Common myeloid progenitor, CD34-positive (primary cell): ENCODE measurements at regions not wholly inside any gene's neighbourhood (a gene's known extent, or its start where the extent isn't known, plus 50 kb on each side); places are given as distances from the start of the nearest gene placed in this dataset.

Experiments used
- CTCF ChIA-PET: fragments of 350-600 bp; sonication (Branson Sonifier 250); formaldehyde crosslinking; loops from one replicate; lab custom pipeline; 2021; ENCODE audit warnings: antibody characterized with exemption; lab: Charles Lee
- POLR2A ChIA-PET: fragments of 350-600 bp; sonication (Branson Sonifier 250); formaldehyde crosslinking; loops from one replicate; lab custom pipeline; 2021; ENCODE audit warnings: antibody characterized with exemption; lab: Charles Lee
- DNase-seq, 3 donors: peaks; one replicate each; pipeline versions ENCODE4 v3.0.0 to v3.0.0-alpha.2; 2013
- H3K27ac ChIP-seq, 2 experiments: 1 replicate in 1 of 2; 2 replicates in 1 of 2; pipeline ENCODE4 v1.7.0; 2013; ENCODE audit warnings: inconsistent platforms in 2 of 2, low read length in 2 of 2, mild to moderate bottlenecking in 2 of 2, low read depth in 1 of 2, moderate library complexity in 1 of 2; ENCODE audit not compliant: severe bottlenecking in 2 of 2, insufficient read depth in 1 of 2, poor library complexity in 1 of 2
- H3K27me3 ChIP-seq, 5 experiments: replicated peaks in 2 of 5; 1 replicate in 3 of 5; 2 replicates in 2 of 5; pipeline versions ENCODE4 v1.6.1 to v1.7.0; 2013; ENCODE audit warnings: low read length in 4 of 5, mild to moderate bottlenecking in 2 of 5, moderate library complexity in 2 of 5, inconsistent platforms in 1 of 5; ENCODE audit not compliant: insufficient read depth in 5 of 5, control insufficient read depth in 4 of 5
- H3K36me3 ChIP-seq, 4 experiments: 1 replicate in 2 of 4; 2 replicates in 2 of 4; pipeline versions ENCODE4 v1.6.1 to v1.7.0; 2013; ENCODE audit warnings: low read length in 3 of 4, control low read depth in 1 of 4, mild to moderate bottlenecking in 1 of 4; ENCODE audit not compliant: control insufficient read depth in 4 of 4, insufficient read depth in 4 of 4
- H3K4me1 ChIP-seq, 4 experiments: 1 replicate in 3 of 4; 2 replicates in 1 of 4; pipeline versions ENCODE4 v1.6.1 to v1.7.1; 2013; ENCODE audit warnings: low read length in 3 of 4, mild to moderate bottlenecking in 3 of 4, control low read depth in 1 of 4, inconsistent platforms in 1 of 4, moderate library complexity in 1 of 4; ENCODE audit not compliant: control insufficient read depth in 4 of 4, insufficient read depth in 4 of 4; ENCODE audit errors: control extremely low read depth in 1 of 4
- H3K4me3 ChIP-seq, 7 experiments: 1 replicate in 4 of 7; 2 replicates in 3 of 7; pipeline versions ENCODE4 v1.5.1 to v1.7.0; 2013; ENCODE audit warnings: mild to moderate bottlenecking in 7 of 7, low read length in 6 of 7, moderate library complexity in 6 of 7, inconsistent platforms in 2 of 7, low read depth in 2 of 7, control low read depth in 1 of 7; ENCODE audit not compliant: insufficient read depth in 4 of 7, control insufficient read depth in 1 of 7; ENCODE audit errors: extremely low read depth in 1 of 7
- H3K9me3 ChIP-seq, 5 experiments: 1 replicate in 4 of 5; 2 replicates in 1 of 5; pipeline versions ENCODE4 v1.6.1 to v1.7.1; 2013; ENCODE audit warnings: low read length in 4 of 5, mild to moderate bottlenecking in 2 of 5, inconsistent platforms in 1 of 5, low read depth in 1 of 5, moderate library complexity in 1 of 5; ENCODE audit not compliant: control insufficient read depth in 4 of 5, insufficient read depth in 2 of 5; ENCODE audit errors: control extremely low read depth in 1 of 5
- WGBS: methylation state at CpG from one replicate; pipeline ENCODE4 v1.1.5; 2013; ENCODE audit not compliant: insufficient coverage; 5-methylcytosine and 5-hydroxymethylcytosine counted together

- H3K27me3 ChIP-seq, result peaks cover 0 to 4% (median 0%) of the 10 kb centered on the region in 5 experiments
- DNase-seq, result no peak
- no peaks in the 10 kb centered on the region for H3K4me1 ChIP-seq
- CTCF ChIA-PET, result no interaction called here
- H3K9me3 ChIP-seq, result peaks cover 0 to 3% (median 0%) of the 10 kb centered on the region in 5 experiments
- no peak overlapping the region for H3K4me3 ChIP-seq
- H3K27ac ChIP-seq, result no peak overlapping the region
- 92% methylated on average over 27 of the region's 31 CpGs for WGBS
- POLR2A ChIA-PET, result no interaction called here
- no peaks in the 10 kb centered on the region for H3K36me3 ChIP-seq
These were observed 569.3 kb downstream of the BRD1 start for GRCh38 chr22:49258107-49259010.

- Histone ChIP-seq H3K9me3 (peaks cover 0 to 3% (median 0%) of the 10 kb centered on the region in 5 experiments), H3K4me3 (no peak overlapping the region), H3K4me1 (no peaks in the 10 kb centered on the region), H3K27ac (no peak overlapping the region), H3K36me3 (no peaks in the 10 kb centered on the region), H3K27me3 (peaks cover 0 to 4% (median 0%) of the 10 kb centered on the region in 5 experiments)
- ChIA-PET POLR2A (no interaction called here), CTCF (no interaction called here)
- 100% methylated on average over 10 of the region's 13 CpGs for WGBS
- no peak for DNase-seq
These were observed 570.1 kb downstream of the BRD1 start for GRCh38 chr22:49257551-49257961.

DNA sequence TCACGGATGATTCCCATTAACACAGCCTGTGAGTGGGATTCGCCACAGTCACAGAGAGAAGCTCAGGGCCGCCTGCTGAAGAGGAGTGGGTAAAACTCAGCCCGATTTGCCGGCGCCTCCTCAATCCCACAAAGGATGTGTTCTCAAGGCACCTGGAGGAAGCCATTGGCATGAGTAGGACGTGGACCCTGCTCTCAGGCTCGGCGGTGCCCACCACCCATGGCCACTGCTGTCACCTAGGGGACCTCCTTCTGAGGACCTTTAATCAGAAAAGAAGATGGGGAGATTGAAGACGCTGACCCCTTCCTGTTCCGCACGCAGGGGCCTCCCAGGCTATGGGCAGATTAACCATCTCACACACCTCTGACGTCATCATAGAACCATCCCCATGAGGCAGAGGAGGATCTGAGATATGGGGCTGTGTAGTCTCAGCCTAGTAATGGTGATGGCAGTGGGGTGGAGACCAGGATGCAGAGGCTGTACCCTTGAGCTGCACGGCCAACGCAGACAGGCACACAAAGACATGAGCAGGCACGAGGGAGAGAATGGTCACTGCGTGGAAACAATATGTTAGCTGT, 571.8 kb downstream of the BRD1 start:
- WGBS, result 75% methylated on average over 11 of the region's 17 CpGs
- Histone ChIP-seq H3K4me1 (no peaks in the 10 kb centered on the region), H3K36me3 (no peaks in the 10 kb centered on the region), H3K27ac (no peak overlapping the region), H3K27me3 (peaks cover 0 to 6% (median 2%) of the 10 kb centered on the region in 5 experiments), H3K9me3 (peaks cover 0 to 6% (median 0%) of the 10 kb centered on the region in 5 experiments), H3K4me3 (no peak overlapping the region)
- DNase-seq, result no peak
- POLR2A ChIA-PET, result no interaction called here
- CTCF ChIA-PET, result no interaction called here

GRCh38 chr22:49255154-49255553, 572.5 kb downstream of the BRD1 start:
- DNase-seq, result no peak
- WGBS, result 92% methylated on average over 5 of the region's 11 CpGs
- no peak overlapping the region for H3K27ac ChIP-seq
- H3K36me3 ChIP-seq, result no peaks in the 10 kb centered on the region
- ChIA-PET CTCF (no interaction called here), POLR2A (no interaction called here)
- no peak overlapping the region for H3K4me3 ChIP-seq
- H3K4me1 ChIP-seq, result no peaks in the 10 kb centered on the region
- peaks cover 0 to 6% (median 0%) of the 10 kb centered on the region in 5 experiments for H3K9me3 ChIP-seq
- H3K27me3 ChIP-seq, result peaks cover 0 to 6% (median 2%) of the 10 kb centered on the region in 5 experiments

DNA sequence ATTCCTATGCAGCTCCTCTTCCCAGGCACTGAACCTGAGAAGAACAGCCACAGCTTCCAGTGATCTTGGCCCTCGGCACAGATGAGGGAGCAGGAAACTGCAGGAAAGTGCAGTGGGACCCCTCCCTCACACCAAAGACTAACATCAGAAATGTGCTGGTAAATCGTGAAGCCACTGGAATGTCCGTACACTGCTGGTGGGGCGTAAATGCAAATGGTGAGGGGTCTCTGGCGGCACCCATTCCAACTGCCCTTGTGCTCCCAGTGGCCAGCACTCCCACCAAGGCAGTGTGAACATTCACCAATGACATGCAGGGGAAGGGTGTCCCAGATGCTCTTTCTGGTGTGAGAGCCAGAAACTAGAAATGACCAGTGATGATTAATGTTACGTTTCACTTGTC, 574.0 kb downstream of the BRD1 start:
- Histone ChIP-seq H3K4me3 (no peak overlapping the region), H3K4me1 (no peaks in the 10 kb centered on the region), H3K9me3 (peaks cover 0 to 6% (median 0%) of the 10 kb centered on the region in 5 experiments), H3K27ac (no peak overlapping the region), H3K36me3 (no peaks in the 10 kb centered on the region), H3K27me3 (peaks cover 0 to 6% (median 2%) of the 10 kb centered on the region in 5 experiments)
- ChIA-PET CTCF (no interaction called here), POLR2A (no interaction called here)
- no peak for DNase-seq
- 90% methylated on average over 6 of the region's 6 CpGs for WGBS

- DNase-seq, result no peak
- 80% methylated on average over 6 of the region's 6 CpGs for WGBS
- CTCF ChIA-PET, result no interaction called here
These were observed 576.3 kb downstream of the BRD1 start for GRCh38 chr22:49251371-49251770.

More at GRCh38 chr22:49251371-49251770, 576.3 kb downstream of the BRD1 start:
- Histone ChIP-seq H3K27ac (no peak overlapping the region), H3K4me3 (no peak overlapping the region), H3K27me3 (peaks cover 0 to 6% (median 2%) of the 10 kb centered on the region in 5 experiments), H3K4me1 (no peaks in the 10 kb centered on the region), H3K9me3 (peaks cover 0 to 6% (median 0%) of the 10 kb centered on the region in 5 experiments), H3K36me3 (no peaks in the 10 kb centered on the region)
- POLR2A ChIA-PET, result no interaction called here
